LNCAP (cell line): ENCODE measurements at regions not wholly inside any gene's neighbourhood (a gene's known extent, or its start where the extent isn't known, plus 50 kb on each side); places are given as distances from the start of the nearest gene placed in this dataset.

Experiments used
- CTCF ChIP-seq: fragments of 450-650 bp; IDR thresholded peaks from 2 replicates; pipeline ENCODE4 v1.5.1; 2017; ENCODE audit warnings: mild to moderate bottlenecking

DNA sequence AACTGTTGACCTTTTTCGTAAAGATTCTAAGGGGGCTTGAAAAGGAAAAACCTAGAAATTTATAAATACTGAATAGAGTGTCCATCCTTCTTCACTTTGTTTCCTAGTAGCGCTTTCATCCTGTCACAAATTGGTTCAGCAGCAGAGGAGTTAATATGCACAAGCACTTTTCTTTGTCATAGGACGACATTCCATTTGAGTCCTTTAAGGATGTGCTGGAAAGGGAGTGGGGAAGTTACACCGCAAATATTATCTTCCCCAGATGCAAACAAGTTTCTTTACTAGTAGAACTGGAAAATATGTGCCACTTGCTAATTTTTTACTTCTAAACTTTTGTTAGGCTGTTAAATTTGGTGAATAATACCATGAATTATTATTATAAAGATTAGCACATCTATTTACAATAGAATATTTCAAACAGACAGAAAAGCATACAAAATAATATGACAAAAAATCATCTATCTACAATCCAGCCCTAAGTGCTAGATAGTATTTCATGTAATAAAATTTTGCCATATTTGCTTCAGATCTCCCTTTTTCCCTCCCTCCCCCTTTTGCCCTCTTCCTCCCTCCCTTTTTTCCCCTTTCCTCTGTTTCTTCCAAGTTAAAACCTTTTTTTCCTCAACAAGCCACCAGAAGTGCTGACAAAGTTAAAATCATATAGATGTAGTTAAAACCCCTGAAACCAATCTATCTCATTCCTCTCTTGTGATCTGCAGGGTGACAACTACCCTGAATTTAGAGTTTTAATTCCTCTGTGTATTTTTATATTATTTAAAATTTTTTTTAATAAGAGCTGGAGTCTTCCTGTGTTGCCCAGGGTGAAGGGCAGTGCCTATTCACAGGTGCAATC lies 50.5 kb upstream of the MAP4K3 start:
- TF ChIP-seq CTCF = no peak

- TF ChIP-seq CTCF = no peak
These were observed 51.4 kb upstream of the MAP4K3 start for GRCh38 chr2:39488450-39488849.

- no peak for TF ChIP-seq CTCF
These were observed 53.5 kb upstream of the MAP4K3 start for GRCh38 chr2:39490586-39490985.

DNA sequence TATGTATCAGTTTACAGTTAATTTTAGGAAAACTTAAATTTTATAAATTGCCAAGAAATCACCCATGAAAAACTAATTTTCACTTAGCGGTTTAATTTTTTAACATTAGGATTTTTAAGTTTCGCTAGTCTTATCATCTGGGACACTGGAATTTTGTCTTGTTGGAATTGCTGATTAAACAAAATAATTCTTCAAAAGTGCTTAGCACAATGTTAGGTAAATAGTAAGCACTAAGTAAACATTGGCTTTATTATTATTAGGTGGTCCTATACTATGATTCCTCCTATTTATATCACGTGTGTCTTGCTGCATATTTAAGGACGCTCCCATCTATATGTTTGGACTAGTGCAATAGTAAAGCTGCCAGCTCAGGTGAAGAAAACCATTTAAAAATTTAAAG lies 54.6 kb upstream of the MAP4K3 start:
- no peak for TF ChIP-seq CTCF

- no peak for TF ChIP-seq CTCF
These were observed 55.1 kb upstream of the MAP4K3 start for GRCh38 chr2:39492095-39492590.

DNA sequence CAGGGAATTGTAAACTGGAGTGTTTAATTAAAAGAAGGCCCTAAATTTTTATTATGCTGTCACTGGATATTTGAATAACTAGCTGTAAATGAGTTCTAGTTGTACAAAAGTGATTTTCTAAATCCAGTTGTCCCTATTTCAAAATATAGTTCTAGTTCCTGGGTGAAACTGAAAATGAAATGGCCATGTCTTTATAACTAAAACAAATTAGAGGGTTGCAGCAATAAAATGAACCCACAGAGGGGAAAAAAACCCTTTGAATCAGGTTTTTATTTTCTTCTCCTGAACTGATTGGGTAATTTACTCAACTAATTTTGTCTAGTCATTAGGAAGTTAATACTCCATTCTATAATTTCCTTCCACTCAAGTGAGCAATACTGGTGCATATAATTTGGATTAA lies 55.6 kb upstream of the MAP4K3 start:
- no peak for TF ChIP-seq CTCF

- no peak for TF ChIP-seq CTCF
These were observed 57.7 kb upstream of the MAP4K3 start for GRCh38 chr2:39494784-39495251.
